CD4-positive, alpha-beta T cell (primary cell): ENCODE measurements at regions not wholly inside any gene's neighbourhood (a gene's known extent, or its start where the extent isn't known, plus 50 kb on each side); places are given as distances from the start of the nearest gene placed in this dataset.

Experiments
- ATAC-seq: fragments of 200-7000 bp; cut with Tn5 transposase; one replicate; pipeline ENCODE4 v1.10.0; 2022; ENCODE audit warnings: mild to moderate bottlenecking; ENCODE audit not compliant: poor library complexity
- CTCF ChIA-PET: fragments of 350-600 bp; sonication (Branson Sonifier 250); formaldehyde crosslinking; loops from one replicate; lab custom pipeline; 2021; ENCODE audit warnings: antibody characterized with exemption, inconsistent platforms; lab: Charles Lee
- POLR2A ChIA-PET: fragments of 350-600 bp; sonication (Branson Sonifier 250); formaldehyde crosslinking; loops from one replicate; lab custom pipeline; 2021; ENCODE audit warnings: antibody characterized with exemption, inconsistent platforms; lab: Charles Lee
- DNase-seq, 14 experiments: peaks; one replicate each; pipeline ENCODE4 v3.0.0-alpha.2; 2013 to 2020; ENCODE audit warnings: mixed read lengths in 2 of 14
- H3K27ac ChIP-seq, 2 donors: one replicate each; pipeline versions ENCODE4 v1.5.1 to v1.7.0; 2013; ENCODE audit warnings: low read length in 2 of 2, low read depth in 1 of 2, mild to moderate bottlenecking in 1 of 2
- H3K27me3 ChIP-seq, 2 experiments: 1 replicate in 1 of 2; 2 replicates in 1 of 2; pipeline versions ENCODE4 v1.6.1 to v1.7.0; 2013; ENCODE audit warnings: low read length in 2 of 2, control low read depth in 1 of 2, mild to moderate bottlenecking in 1 of 2, moderate library complexity in 1 of 2; ENCODE audit not compliant: insufficient read depth in 2 of 2, control insufficient read depth in 1 of 2
- H3K36me3 ChIP-seq: one replicate; pipeline ENCODE4 v1.6.1; 2013; ENCODE audit warnings: low read length, control low read depth; ENCODE audit not compliant: insufficient read depth
- H3K4me1 ChIP-seq: one replicate; pipeline ENCODE4 v1.6.1; 2013; ENCODE audit warnings: low read length, control low read depth; ENCODE audit not compliant: insufficient read depth
- H3K4me3 ChIP-seq: one replicate; pipeline ENCODE4 v1.5.1; 2013; ENCODE audit warnings: mild to moderate bottlenecking, low read length, moderate library complexity
- H3K9me3 ChIP-seq, 2 experiments: 1 replicate in 1 of 2; 2 replicates in 1 of 2; pipeline versions ENCODE4 v1.6.1 to v1.7.0; 2013; ENCODE audit warnings: low read length in 2 of 2, mild to moderate bottlenecking in 2 of 2, control low read depth in 1 of 2, moderate library complexity in 1 of 2; ENCODE audit not compliant: control insufficient read depth in 1 of 2, insufficient read depth in 1 of 2
- H3K27ac Mint-ChIP-seq: one replicate; pipeline ENCODE4 v1.8.0; 2020; ENCODE audit warnings: mixed read lengths
- H3K27me3 Mint-ChIP-seq: one replicate; pipeline ENCODE4 v1.8.0; 2021; ENCODE audit warnings: mixed read lengths
- H3K36me3 Mint-ChIP-seq: one replicate; pipeline ENCODE4 v1.8.0; 2021; ENCODE audit warnings: low read depth, mixed read lengths
- H3K4me1 Mint-ChIP-seq: one replicate; pipeline ENCODE4 v1.8.0; 2021; ENCODE audit warnings: low read depth, mixed read lengths
- H3K4me3 Mint-ChIP-seq: one replicate; pipeline ENCODE4 v1.8.0; 2020; ENCODE audit warnings: mild to moderate bottlenecking, mixed read lengths
- H3K9me3 Mint-ChIP-seq: one replicate; pipeline ENCODE4 v1.8.0; 2020; ENCODE audit warnings: mixed read lengths
- CTCF ChIP-seq: fragments of 200-600 bp; IDR thresholded peaks from one replicate; pipeline ENCODE4 v1.8.0; 2022; ENCODE audit warnings: antibody characterized with exemption, mild to moderate bottlenecking
- intact Hi-C, 2 experiments: fragments of 100-400 bp; cut with DNase I in 1 of 2; cut with micrococcal nuclease in 1 of 2; formaldehyde crosslinking; loops; one replicate each; pipeline versions ENCODE4 v1.15.1 to v1.9.0; 2023 to 2025; cut with DNase I, micrococcal nuclease

- Mint-ChIP-seq H3K36me3 (peaks cover 10% of the 10 kb centered on the region), H3K27me3 (no peaks in the 10 kb centered on the region), H3K4me3 (no peak overlapping the region), H3K9me3 (peaks cover 2% of the 10 kb centered on the region), H3K27ac (no peak overlapping the region), H3K4me1 (no peaks in the 10 kb centered on the region)
- Histone ChIP-seq H3K36me3 (no peaks in the 10 kb centered on the region), H3K4me1 (no peaks in the 10 kb centered on the region), H3K27ac (no peak overlapping the region), H3K9me3 (peaks cover 0 to 4% of the 10 kb centered on the region in 2 experiments), H3K27me3 (no peaks in the 10 kb centered on the region), H3K4me3 (no peak overlapping the region)
- intact Hi-C loops = no loop called here
- CTCF ChIA-PET = no interaction called here
- ATAC-seq (no peak), DNase-seq (no peak)
- POLR2A ChIA-PET = no interaction called here
- no peak for TF ChIP-seq CTCF
Measured at GRCh38 chr7:139159900-139160675, 50.6 kb upstream of the ZC3HAV1 start.

GRCh38 chr7:139168479-139168878 lies 59.0 kb upstream of the ZC3HAV1 start:
- Mint-ChIP-seq H3K36me3 (no peaks in the 10 kb centered on the region), H3K27ac (no peak overlapping the region)
- CTCF ChIA-PET = interaction anchor here (0.8 kb wide), 1 partner anchor 10 kb away, joined by 3 read pairs; no protein-coding TSS in a partner anchor

GRCh38 chr7:139169816-139170215 lies 60.3 kb upstream of the ZC3HAV1 start:
- ATAC-seq (no peak), DNase-seq (no peak)
- Histone ChIP-seq H3K27ac (no peak overlapping the region), H3K4me1 (no peaks in the 10 kb centered on the region), H3K27me3 (no peaks in the 10 kb centered on the region), H3K4me3 (no peak overlapping the region), H3K9me3 (no peaks in the 10 kb centered on the region), H3K36me3 (no peaks in the 10 kb centered on the region)
- no peak overlapping the region for H3K27ac Mint-ChIP-seq
- ChIA-PET CTCF (no interaction called here), POLR2A (no interaction called here)
- TF ChIP-seq CTCF = no peak
- no peak overlapping the region for H3K4me3 Mint-ChIP-seq
- no peaks in the 10 kb centered on the region for H3K27me3 Mint-ChIP-seq
- H3K36me3 Mint-ChIP-seq = no peaks in the 10 kb centered on the region
- intact Hi-C loops = no loop called here
- H3K9me3 Mint-ChIP-seq = no peaks in the 10 kb centered on the region
- no peaks in the 10 kb centered on the region for H3K4me1 Mint-ChIP-seq

More at GRCh38 chr7:139168479-139168878, 59.0 kb upstream of the ZC3HAV1 start:
- H3K4me1 Mint-ChIP-seq = no peaks in the 10 kb centered on the region
- Histone ChIP-seq H3K4me1 (no peaks in the 10 kb centered on the region), H3K27me3 (no peaks in the 10 kb centered on the region), H3K36me3 (no peaks in the 10 kb centered on the region), H3K9me3 (no peaks in the 10 kb centered on the region), H3K4me3 (no peak overlapping the region), H3K27ac (no peak overlapping the region)
- no peak for TF ChIP-seq CTCF
- DNase-seq (no peak), ATAC-seq (no peak)
- POLR2A ChIA-PET = no interaction called here
- H3K4me3 Mint-ChIP-seq = no peak overlapping the region
- no peaks in the 10 kb centered on the region for H3K9me3 Mint-ChIP-seq
- intact Hi-C loops = no loop called here
- no peaks in the 10 kb centered on the region for H3K27me3 Mint-ChIP-seq
